RWPE1 (cell line): ENCODE measurements at regions not wholly inside any gene's neighbourhood (a gene's known extent, or its start where the extent isn't known, plus 50 kb on each side); places are given as distances from the start of the nearest gene placed in this dataset.

Source experiments
- CTCF ChIA-PET: fragments of 350-600 bp; sonication (Branson Sonifier 250); formaldehyde crosslinking; extraction: SDS; loops from one replicate; lab custom pipeline; 2021; lab: Yijun Ruan, JAX
- POLR2A ChIA-PET: fragments of 400-600 bp; formaldehyde crosslinking; extraction: SDS; loops from one replicate; lab custom pipeline; 2020; ENCODE audit warnings: antibody characterized with exemption; ENCODE audit not compliant: low non-redundant PET; lab: Yijun Ruan, JAX
- DNase-seq: peaks from one replicate; pipeline ENCODE4 v3.0.0; 2012; ENCODE audit warnings: low spot score
- H3K27ac ChIP-seq: fragments of 450-650 bp; 2 replicates; pipeline ENCODE4 v1.5.1; 2017
- TF ChIP-seq, protein P1 (sequence below): fragments of 450-650 bp; conservative IDR thresholded peaks from 2 replicates; pipeline ENCODE4 v1.5.1; 2017; ENCODE audit warnings: low read depth, mild to moderate bottlenecking

DNA sequence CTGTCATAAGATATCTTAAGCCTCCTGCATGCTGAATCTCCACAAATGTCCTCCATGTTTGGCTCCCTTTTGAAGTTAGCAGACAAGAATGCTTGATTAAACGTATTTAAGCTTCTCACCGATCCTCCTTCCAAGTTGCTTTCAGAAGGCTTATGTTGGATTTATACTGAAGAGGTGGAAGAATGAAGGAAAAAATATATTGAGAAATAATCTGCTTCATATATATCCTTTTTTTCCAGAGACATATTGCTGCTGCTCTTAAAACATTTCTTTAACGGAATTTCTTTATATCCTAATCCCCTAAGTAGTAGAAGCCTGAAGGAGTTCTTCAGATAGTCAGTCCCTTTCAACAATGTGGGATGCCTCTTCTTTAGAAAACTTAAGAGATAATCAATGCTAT lies 329.0 kb upstream of the MARCKS start:
- TF ChIP-seq, protein P1, sequence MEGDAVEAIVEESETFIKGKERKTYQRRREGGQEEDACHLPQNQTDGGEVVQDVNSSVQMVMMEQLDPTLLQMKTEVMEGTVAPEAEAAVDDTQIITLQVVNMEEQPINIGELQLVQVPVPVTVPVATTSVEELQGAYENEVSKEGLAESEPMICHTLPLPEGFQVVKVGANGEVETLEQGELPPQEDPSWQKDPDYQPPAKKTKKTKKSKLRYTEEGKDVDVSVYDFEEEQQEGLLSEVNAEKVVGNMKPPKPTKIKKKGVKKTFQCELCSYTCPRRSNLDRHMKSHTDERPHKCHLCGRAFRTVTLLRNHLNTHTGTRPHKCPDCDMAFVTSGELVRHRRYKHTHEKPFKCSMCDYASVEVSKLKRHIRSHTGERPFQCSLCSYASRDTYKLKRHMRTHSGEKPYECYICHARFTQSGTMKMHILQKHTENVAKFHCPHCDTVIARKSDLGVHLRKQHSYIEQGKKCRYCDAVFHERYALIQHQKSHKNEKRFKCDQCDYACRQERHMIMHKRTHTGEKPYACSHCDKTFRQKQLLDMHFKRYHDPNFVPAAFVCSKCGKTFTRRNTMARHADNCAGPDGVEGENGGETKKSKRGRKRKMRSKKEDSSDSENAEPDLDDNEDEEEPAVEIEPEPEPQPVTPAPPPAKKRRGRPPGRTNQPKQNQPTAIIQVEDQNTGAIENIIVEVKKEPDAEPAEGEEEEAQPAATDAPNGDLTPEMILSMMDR, result no peak
- CTCF ChIA-PET, result interaction anchor here (1.4 kb wide), 1 partner anchor 42 kb away, joined by 3 read pairs; no protein-coding TSS in a partner anchor
- POLR2A ChIA-PET, result no interaction called here
- H3K27ac ChIP-seq, result no peak overlapping the region
- DNase-seq, result no peak

- CTCF ChIA-PET, result no interaction called here
- TF ChIP-seq, protein P1, result no peak
- no peak overlapping the region for H3K27ac ChIP-seq
- DNase-seq, result peak; percentile 19
- POLR2A ChIA-PET, result no interaction called here
Measured at GRCh38 chr6:113529196-113529595, 327.9 kb upstream of the MARCKS start.

GRCh38 chr6:113529879-113530278 lies 327.3 kb upstream of the MARCKS start:
- no peak overlapping the region for H3K27ac ChIP-seq
- CTCF ChIA-PET, result no interaction called here
- TF ChIP-seq, protein P1, result no peak
- no peak for DNase-seq
- POLR2A ChIA-PET, result no interaction called here

- POLR2A ChIA-PET, result no interaction called here
- DNase-seq, result peak; percentile 64
- TF ChIP-seq, protein P1, result no peak
- no peak overlapping the region for H3K27ac ChIP-seq
- CTCF ChIA-PET, result no interaction called here
Measured at GRCh38 chr6:113530769-113531168, 326.4 kb upstream of the MARCKS start.

DNA sequence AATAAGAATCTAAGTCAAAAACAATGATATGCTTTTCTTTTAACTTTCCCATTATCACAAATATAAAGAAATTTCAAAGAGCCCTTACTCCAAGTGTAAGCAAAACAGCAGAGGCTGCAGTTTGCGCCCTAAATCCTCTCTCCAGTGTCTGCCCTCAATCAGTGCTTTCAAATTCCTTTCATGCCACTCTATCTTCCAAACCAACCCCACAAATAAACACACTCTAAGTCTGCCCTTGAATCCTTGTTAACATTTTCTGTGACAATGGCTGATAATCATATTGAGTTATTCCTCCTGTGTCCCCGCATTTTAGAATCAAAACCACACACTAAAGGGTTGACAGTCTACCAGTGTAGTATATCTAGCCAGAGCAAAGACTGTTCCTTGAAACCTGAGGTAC lies 317.9 kb upstream of the MARCKS start:
- POLR2A ChIA-PET, result no interaction called here

GRCh38 chr6:113539623-113540022 lies 317.5 kb upstream of the MARCKS start:
- ChIA-PET CTCF (no interaction called here), POLR2A (no interaction called here)
- DNase-seq, result no peak
- H3K27ac ChIP-seq, result no peak overlapping the region
- TF ChIP-seq, protein P1, result no peak

More for the DNA sequence above, 317.9 kb upstream of the MARCKS start:
- TF ChIP-seq, protein P1, result no peak
- no peak overlapping the region for H3K27ac ChIP-seq
- no peak for DNase-seq
- CTCF ChIA-PET, result no interaction called here
